ENCODE measurements at regions not wholly inside any gene's neighbourhood (a gene's known extent, or its start where the extent isn't known, plus 50 kb on each side); places are given as distances from the start of the nearest gene placed in this dataset.

DNA sequence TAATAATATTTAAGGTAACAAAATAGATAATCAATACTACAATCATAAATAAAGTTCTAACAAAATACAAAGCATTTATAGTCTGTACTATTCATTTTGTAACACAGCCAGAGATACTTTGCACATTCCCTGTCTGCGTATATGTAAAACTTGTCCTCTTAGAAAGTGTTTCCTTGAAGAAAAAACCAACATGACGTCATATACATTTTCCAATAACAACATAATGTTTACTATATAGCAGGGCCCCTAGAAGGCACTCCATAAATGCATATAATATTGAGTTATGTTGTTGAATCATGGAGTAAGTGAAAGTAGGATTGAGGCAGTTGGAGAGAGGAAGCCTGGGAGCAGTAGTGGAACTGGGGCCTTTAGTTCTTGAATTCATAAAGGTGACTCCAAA is 371.4 kb upstream of the HTR2A start:
- TF ChIP-seq, protein P1, sequence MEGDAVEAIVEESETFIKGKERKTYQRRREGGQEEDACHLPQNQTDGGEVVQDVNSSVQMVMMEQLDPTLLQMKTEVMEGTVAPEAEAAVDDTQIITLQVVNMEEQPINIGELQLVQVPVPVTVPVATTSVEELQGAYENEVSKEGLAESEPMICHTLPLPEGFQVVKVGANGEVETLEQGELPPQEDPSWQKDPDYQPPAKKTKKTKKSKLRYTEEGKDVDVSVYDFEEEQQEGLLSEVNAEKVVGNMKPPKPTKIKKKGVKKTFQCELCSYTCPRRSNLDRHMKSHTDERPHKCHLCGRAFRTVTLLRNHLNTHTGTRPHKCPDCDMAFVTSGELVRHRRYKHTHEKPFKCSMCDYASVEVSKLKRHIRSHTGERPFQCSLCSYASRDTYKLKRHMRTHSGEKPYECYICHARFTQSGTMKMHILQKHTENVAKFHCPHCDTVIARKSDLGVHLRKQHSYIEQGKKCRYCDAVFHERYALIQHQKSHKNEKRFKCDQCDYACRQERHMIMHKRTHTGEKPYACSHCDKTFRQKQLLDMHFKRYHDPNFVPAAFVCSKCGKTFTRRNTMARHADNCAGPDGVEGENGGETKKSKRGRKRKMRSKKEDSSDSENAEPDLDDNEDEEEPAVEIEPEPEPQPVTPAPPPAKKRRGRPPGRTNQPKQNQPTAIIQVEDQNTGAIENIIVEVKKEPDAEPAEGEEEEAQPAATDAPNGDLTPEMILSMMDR (IDR thresholded peaks at IDR 0.05) = no peak
- no peak for TF ChIP-seq POLR2A (IDR thresholded peaks at IDR 0.05)

Measured in adrenal gland (tissue), 5 donors.